AG08396 (cell line): ENCODE measurements at regions not wholly inside any gene's neighbourhood (a gene's known extent, or its start where the extent isn't known, plus 50 kb on each side); places are given as distances from the start of the nearest gene placed in this dataset.
"Not testable (repeated sequence)": the region's sequence is repeated elsewhere in the genome, so short reads cannot be mapped to it uniquely, and the experiment has no call there.

Experiments
- DNase-seq: peaks from one replicate; pipeline ENCODE4 v3.0.0; 2012; ENCODE audit warnings: low spot score, mixed read lengths

DNA sequence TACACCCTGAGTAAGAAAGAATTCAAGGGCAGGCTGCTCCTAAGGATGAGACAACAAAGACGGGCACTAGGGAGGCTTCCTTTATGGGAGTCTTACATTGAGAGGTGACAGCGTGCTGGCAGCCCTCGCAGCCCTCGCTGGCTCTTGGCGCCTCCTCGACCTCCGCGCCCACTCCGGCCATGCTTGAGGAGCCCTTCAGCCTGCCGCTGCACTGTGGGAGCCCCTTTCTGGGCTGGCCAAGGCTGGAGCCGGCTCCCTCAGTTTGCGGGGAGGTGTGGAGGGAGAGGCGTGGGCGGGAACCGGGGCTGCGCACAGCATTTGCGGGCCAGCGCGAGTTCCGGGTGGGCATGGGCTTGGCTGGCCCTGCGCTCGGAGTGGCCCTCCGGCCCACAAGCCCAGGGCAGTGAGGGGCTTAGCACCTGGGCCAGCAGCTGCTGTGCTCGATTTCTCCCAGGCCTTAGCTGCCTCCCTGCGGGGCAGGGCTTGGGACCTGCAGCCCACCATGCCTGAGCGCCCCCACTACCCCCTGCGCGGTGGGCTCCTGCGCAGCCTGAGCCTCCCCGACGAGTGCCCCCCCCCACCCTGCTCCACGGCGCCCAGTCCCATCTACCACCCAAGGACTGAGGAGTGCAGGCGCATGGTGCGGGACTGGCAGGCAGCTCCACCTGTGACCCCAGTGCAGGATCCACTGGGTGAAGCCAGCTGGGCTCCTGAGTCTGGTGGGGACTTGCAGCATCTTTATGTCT lies 75.3 kb downstream of the BARX1 start:
- not testable (repeated sequence) for DNase-seq

- no peak for DNase-seq
These were observed 79.8 kb downstream of the BARX1 start for GRCh38 chr9:93875330-93875729.

- DNase-seq: no peak
These were observed 80.9 kb downstream of the BARX1 start for GRCh38 chr9:93874242-93874641.

GRCh38 chr9:93871286-93871685 lies 83.9 kb downstream of the BARX1 start:
- no peak for DNase-seq

DNA sequence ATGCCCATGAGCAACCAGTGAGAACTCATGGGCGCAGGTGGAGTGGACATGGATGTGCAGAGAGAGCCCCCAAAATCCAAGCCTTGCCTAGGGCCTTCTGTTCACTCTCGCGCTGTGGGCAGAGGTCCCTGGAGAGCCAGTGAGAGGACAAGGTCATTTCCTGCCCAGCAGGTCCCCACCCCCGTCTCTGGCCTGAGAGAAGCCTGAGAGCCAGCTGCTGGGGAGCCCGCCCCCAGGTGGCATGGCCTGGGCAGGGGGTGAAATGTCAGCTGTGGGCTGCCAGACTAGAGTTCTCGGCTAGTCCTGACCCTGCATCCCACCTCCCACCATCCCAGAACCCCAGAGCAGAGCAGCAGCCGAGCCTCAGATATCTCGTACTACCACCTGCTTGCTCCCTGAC lies 85.3 kb downstream of the BARX1 start:
- DNase-seq: no peak

- no peak for DNase-seq
These were observed 86.1 kb downstream of the BARX1 start for GRCh38 chr9:93869088-93869487.

DNA sequence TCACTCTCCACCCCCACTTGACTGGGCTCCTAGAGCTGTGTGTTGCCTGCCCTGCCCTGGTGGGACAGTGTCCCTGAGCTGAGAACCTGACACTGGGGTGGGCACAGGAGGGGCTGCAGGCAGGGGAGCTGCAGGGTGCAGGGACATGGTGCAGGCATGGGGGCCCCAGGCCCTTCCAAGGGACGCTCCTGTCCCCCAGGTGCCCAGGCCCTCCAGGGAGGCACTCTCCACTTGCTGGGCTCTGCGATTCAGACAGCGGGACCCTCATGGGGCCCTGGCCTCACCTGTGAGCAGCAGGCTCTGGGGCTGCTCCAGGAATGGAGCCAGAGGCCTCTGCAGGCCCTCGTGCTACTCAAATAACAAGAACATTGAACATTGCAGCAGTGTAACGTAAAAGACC lies 89.4 kb downstream of the BARX1 start:
- no peak for DNase-seq

DNA sequence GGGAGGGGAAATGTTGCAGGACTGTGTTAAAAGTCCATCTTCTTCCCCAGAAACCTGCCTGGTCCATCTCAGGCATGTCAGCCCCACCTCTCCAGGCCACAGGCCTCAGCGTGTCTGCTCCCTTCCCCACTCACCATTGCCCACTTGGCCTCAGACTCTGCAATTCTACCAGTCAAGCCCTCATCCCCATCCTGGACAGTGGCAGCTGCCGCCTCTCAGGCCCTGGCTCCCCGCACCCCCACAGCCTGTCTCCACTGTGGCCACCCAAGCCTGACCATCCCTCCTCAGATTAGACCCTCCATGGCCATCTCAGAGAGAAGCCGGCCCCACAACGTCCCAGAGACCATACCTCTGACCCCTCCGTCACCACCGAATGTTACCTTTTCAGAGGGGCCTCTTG lies 89.9 kb downstream of the BARX1 start:
- no peak for DNase-seq

GRCh38 chr9:93864840-93865239 lies 90.3 kb downstream of the BARX1 start:
- no peak for DNase-seq

DNA sequence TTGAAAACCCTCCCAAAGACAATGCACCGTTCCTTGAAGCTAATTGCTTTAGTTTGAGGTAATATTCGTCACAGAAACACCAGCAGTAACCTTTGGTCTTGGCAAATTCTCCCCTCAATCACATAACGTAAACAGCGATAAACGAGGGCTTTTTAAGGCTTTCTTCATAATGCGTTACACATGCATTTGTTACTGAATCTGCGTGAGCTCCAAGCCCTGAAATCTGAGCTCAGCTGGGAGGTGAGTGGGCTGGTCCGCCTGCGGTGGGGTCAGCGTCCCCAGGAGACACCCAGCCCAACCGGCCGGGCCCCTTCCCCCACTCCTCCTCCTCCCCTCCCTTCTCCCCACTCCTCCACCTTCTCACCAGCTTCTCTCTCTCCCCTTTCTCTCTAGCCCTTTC lies 91.1 kb downstream of the BARX1 start:
- no peak for DNase-seq

DNA sequence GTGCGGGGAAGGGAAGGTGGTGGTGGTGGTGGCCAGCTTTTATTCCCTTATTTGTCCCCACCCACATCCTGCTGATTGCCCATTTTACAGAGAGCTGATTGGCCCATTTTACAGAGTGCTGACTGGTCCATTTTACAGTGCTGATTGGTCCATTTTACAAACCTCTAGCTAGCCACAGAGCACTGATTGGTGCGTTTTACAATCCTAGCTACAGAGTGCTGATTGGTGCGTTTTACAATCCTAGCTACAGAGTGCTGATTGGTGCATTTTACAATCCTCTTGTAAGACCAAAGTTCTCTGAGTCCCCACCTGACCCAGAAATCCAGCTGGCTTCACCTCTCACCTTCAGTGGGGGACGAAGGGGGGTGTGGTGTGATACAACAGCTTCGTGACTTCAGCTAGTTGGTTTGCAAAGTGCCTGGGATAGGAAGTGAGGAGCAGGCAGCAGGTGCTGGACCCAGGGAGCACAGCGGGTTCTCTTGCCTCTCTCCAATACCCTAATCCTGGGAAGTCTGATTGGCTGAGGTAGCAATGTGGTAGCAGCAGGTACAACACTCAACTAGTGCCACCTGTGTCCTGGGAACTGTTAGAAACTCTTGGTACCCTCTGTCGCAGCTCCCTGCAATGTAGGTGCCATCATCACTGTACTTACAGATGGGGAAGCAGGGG lies 92.1 kb downstream of the BARX1 start:
- DNase-seq: no peak

DNA sequence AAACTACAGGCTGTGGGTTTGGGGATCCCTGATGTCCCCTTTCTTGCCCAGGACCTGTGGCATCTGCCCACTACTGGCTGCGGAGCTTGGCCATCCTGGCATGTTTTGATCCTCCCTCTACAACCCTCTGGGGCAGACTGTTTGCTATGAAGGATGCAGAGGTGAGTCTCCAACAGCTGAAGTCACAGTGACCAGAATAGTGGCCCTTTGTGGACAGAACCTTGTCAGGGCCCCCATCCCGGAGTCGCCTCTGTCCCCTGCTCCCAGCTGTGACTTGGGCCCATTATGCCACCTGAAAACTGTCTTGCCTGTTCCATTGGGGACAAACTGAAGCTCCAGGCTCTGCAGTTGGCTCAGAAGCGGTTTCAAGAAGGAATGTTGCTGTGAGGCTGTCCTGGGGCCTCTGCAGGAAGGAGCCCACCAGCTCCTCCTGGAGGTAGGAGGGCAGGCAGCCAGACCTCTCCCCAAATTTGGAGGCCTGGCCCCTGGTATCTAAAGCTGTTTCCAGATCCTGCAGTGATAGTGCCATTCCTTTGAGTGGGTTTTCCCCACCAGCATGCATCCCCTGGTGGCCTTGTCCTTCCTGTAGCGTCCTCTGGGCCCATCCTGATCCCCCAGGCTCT lies 93.3 kb downstream of the BARX1 start:
- no peak for DNase-seq

- DNase-seq: no peak
These were observed 94.2 kb downstream of the BARX1 start for GRCh38 chr9:93860694-93861658.

- DNase-seq: no peak
These were observed 95.5 kb downstream of the BARX1 start for GRCh38 chr9:93859431-93860215.

DNA sequence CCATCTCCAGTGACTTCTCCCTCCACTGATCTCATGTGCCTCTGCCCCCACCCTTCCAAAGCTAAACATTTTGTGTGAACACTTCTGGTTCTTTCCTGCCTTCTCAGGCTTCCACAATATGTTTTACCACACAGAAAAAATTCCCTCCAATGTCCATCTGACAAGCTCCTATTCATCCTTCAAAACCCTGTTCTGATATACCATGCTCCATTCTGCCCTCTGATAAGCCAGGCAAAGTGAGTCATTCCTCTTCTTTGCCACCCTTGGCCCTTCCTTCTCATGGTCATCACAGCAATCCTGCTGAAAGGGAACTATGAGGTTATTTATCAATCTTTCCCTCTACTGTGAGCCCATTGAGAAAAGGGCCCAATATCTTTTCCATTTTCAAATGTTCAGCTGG lies 97.6 kb downstream of the BARX1 start:
- no peak for DNase-seq

- DNase-seq: no peak
These were observed 102.4 kb downstream of the BARX1 start for GRCh38 chr9:93852728-93853127.

- DNase-seq: no peak
These were observed 108.8 kb downstream of the BARX1 start for GRCh38 chr9:93846349-93846748.

DNA sequence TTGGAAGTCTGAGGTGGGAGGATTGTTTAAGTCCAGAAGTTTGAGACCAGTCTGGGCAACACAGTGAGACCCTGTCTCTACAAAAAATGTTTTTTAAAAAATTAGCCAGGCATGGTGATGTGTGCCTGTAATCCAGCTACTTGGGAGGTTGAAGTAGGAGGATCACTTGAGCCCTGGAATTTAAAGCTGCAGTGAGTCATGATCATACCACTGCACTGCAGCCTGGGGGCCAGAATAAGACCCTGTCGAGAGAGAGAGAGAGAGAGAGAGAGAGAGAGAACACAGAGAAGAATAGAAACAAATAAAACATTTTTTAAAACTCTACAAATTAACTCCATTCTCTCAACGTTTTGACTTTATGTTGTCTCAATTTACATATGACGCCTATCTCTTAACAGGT lies 111.8 kb downstream of the BARX1 start:
- DNase-seq: no peak

- no peak for DNase-seq
These were observed 124.5 kb downstream of the BARX1 start for GRCh38 chr9:93830606-93831005.

GRCh38 chr9:93830012-93830596 lies 125.1 kb downstream of the BARX1 start:
- no peak for DNase-seq
